Body of pancreas (tissue), 4 donors: ENCODE measurements at regions not wholly inside any gene's neighbourhood (a gene's known extent, or its start where the extent isn't known, plus 50 kb on each side); places are given as distances from the start of the nearest gene placed in this dataset.

Experiments
- POLR2A ChIP-seq, 3 donors: fragments of 450-650 bp; IDR thresholded peaks; one replicate each; pipeline ENCODE4 v1.6.1; 2016; ENCODE audit warnings: antibody characterized with exemption in 3 of 3, mild to moderate bottlenecking in 2 of 3
- TF ChIP-seq, protein P1 (sequence below), 7 experiments: fragments of 450-650 bp in 4 of 7; fragments of 200-600 bp in 3 of 7; sonication (generic) in 3 of 7; IDR thresholded peaks; one replicate each; pipeline ENCODE4 v1.5.1; 2016 to 2019; ENCODE audit warnings: antibody characterized with exemption in 7 of 7

GRCh38 chr6:153539602-153540001 lies 408.5 kb upstream of the RGS17 start:
- no peak for TF ChIP-seq POLR2A (IDR thresholded peaks at IDR 0.05)
- TF ChIP-seq, protein P1, sequence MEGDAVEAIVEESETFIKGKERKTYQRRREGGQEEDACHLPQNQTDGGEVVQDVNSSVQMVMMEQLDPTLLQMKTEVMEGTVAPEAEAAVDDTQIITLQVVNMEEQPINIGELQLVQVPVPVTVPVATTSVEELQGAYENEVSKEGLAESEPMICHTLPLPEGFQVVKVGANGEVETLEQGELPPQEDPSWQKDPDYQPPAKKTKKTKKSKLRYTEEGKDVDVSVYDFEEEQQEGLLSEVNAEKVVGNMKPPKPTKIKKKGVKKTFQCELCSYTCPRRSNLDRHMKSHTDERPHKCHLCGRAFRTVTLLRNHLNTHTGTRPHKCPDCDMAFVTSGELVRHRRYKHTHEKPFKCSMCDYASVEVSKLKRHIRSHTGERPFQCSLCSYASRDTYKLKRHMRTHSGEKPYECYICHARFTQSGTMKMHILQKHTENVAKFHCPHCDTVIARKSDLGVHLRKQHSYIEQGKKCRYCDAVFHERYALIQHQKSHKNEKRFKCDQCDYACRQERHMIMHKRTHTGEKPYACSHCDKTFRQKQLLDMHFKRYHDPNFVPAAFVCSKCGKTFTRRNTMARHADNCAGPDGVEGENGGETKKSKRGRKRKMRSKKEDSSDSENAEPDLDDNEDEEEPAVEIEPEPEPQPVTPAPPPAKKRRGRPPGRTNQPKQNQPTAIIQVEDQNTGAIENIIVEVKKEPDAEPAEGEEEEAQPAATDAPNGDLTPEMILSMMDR (IDR thresholded peaks at IDR 0.05), result no peak
